CD8-positive, alpha-beta memory T cell (primary cell): ENCODE measurements at regions not wholly inside any gene's neighbourhood (a gene's known extent, or its start where the extent isn't known, plus 50 kb on each side); places are given as distances from the start of the nearest gene placed in this dataset.

ENCODE experiments used
- CTCF ChIA-PET: fragments of 350-600 bp; sonication (Branson Sonifier 250); formaldehyde crosslinking; loops from one replicate; lab custom pipeline; 2021; ENCODE audit warnings: antibody characterized with exemption; lab: Charles Lee
- POLR2A ChIA-PET: fragments of 350-600 bp; sonication (Branson Sonifier 250); formaldehyde crosslinking; loops from one replicate; lab custom pipeline; 2021; ENCODE audit warnings: antibody characterized with exemption; lab: Charles Lee
- DNase-seq, 5 donors: peaks; one replicate each; pipeline versions ENCODE4 v3.0.0 to v3.0.0-alpha.2; 2020 to 2022; ENCODE audit warnings: mixed read lengths in 1 of 5
- H3K27ac ChIP-seq: one replicate; pipeline ENCODE4 v1.7.0; 2013; ENCODE audit warnings: low read depth, mild to moderate bottlenecking, low read length, moderate library complexity
- H3K27me3 ChIP-seq: 2 replicates; pipeline ENCODE4 v1.7.0; 2013; ENCODE audit warnings: low read length, mild to moderate bottlenecking; ENCODE audit not compliant: insufficient read depth, poor library complexity, severe bottlenecking
- H3K36me3 ChIP-seq: 2 replicates; pipeline ENCODE4 v1.7.0; 2013; ENCODE audit warnings: mild to moderate bottlenecking, low read length, moderate library complexity; ENCODE audit not compliant: insufficient read depth
- H3K4me1 ChIP-seq: 2 replicates; pipeline ENCODE4 v1.7.0; 2013; ENCODE audit warnings: mild to moderate bottlenecking, low read length, moderate library complexity; ENCODE audit not compliant: insufficient read depth
- H3K4me3 ChIP-seq: 2 replicates; pipeline ENCODE4 v1.7.0; 2013; ENCODE audit warnings: mild to moderate bottlenecking, low read length
- H3K9me3 ChIP-seq: 2 replicates; pipeline ENCODE4 v1.7.0; 2013; ENCODE audit warnings: mild to moderate bottlenecking, low read length
- H3K27ac Mint-ChIP-seq, 8 donors: one replicate each; pipeline ENCODE4 v1.8.0; 2020 to 2021; ENCODE audit warnings: mixed read lengths in 8 of 8, mild to moderate bottlenecking in 6 of 8, inconsistent platforms in 3 of 8, moderate library complexity in 3 of 8
- H3K27me3 Mint-ChIP-seq, 2 donors: one replicate each; pipeline ENCODE4 v1.8.0; 2020 to 2021; ENCODE audit warnings: mixed read lengths in 2 of 2, mild to moderate bottlenecking in 1 of 2, moderate library complexity in 1 of 2
- H3K36me3 Mint-ChIP-seq, 3 donors: one replicate each; pipeline ENCODE4 v1.8.0; 2020 to 2021; ENCODE audit warnings: mixed read lengths in 3 of 3, inconsistent platforms in 1 of 3, mild to moderate bottlenecking in 1 of 3
- H3K4me1 Mint-ChIP-seq, 3 donors: one replicate each; pipeline ENCODE4 v1.8.0; 2020 to 2021; ENCODE audit warnings: mixed read lengths in 3 of 3, inconsistent platforms in 1 of 3, mild to moderate bottlenecking in 1 of 3
- H3K4me3 Mint-ChIP-seq, 7 donors: one replicate each; pipeline ENCODE4 v1.8.0; 2020 to 2021; ENCODE audit warnings: mixed read lengths in 7 of 7, mild to moderate bottlenecking in 6 of 7, moderate library complexity in 4 of 7, inconsistent platforms in 2 of 7
- H3K9me3 Mint-ChIP-seq, 5 donors: one replicate each; pipeline ENCODE4 v1.8.0; 2020 to 2022; ENCODE audit warnings: mixed read lengths in 5 of 5, mild to moderate bottlenecking in 3 of 5, moderate library complexity in 2 of 5, inconsistent platforms in 1 of 5

DNA sequence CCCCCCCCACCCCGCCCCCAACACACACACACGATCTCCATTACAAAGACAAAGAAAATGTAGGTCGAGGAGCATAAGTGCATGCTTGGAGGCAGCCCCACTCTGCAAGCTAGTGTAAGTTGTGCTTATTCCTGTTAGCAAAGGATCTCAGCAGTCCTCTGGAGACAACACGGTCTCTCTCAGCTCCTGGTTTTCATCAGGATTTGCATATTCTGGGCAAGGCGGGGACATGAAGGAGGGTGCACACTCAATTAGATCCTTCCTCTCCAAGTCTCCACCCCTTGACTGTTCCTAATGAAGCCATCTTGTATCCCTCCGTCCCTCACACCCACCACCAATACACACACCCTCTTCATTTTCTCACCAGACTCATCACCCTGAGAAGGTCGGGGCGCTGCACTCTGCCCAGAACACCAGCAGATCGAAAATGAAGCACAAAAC is 63.8 kb downstream of the MRPL46 start:
- H3K4me1 Mint-ChIP-seq: no peaks in the 10 kb centered on the region
- H3K4me1 ChIP-seq: no peaks in the 10 kb centered on the region

DNA sequence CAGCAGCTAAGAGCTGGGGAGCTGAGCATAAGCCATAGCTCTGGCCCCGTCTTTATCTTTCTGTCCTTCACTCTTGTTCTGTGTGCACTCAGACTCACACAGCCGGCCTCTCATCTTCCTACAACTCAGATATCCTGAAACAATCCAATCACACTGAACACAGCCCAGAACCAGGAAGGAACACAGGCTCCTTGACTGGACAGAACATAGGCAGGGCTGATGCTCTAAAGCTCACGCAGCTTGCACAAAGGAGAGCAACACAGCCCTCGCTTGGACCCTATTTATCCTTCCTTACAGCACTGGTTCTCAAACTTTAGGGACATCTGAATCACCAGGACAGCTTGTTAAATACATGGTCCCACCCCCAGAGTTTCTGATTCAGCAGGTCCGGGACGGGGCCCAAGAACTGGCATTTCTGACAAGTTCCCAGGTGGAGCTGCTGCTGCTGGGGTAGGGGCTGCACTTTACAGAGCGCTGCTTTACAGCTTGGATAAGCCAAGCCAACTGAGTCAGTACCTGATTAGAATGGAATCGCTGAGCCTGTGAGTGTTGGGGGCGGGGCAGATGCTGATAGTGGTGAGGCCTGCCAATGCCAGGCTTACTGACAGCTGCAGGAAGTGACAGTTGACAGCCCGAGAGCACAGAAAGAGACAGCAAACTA is 65.1 kb downstream of the MRPL46 start:
- Mint-ChIP-seq H3K4me1 (no peaks in the 10 kb centered on the region), H3K36me3 (no peaks in the 10 kb centered on the region), H3K9me3 (peaks cover 0 to 2% (median 0%) of the 10 kb centered on the region in 5 donors), H3K27me3 (peaks cover 2 to 26% of the 10 kb centered on the region in 2 donors), H3K4me3 (no peak overlapping the region), H3K27ac (no peak overlapping the region)
- POLR2A ChIA-PET: no interaction called here
- Histone ChIP-seq H3K27me3 (no peaks in the 10 kb centered on the region), H3K4me1 (no peaks in the 10 kb centered on the region), H3K4me3 (no peak overlapping the region), H3K36me3 (no peaks in the 10 kb centered on the region), H3K27ac (no peak overlapping the region), H3K9me3 (no peaks in the 10 kb centered on the region)
- CTCF ChIA-PET: interaction anchor here (1.1 kb wide), 1 partner anchor 12 kb away, joined by 3 read pairs; no protein-coding TSS in a partner anchor
- DNase-seq: no peak

More for the DNA sequence above, 63.8 kb downstream of the MRPL46 start:
- ChIA-PET CTCF (no interaction called here), POLR2A (no interaction called here)
- H3K4me3 Mint-ChIP-seq: no peak overlapping the region
- no peak overlapping the region for H3K4me3 ChIP-seq
- H3K27ac ChIP-seq: no peak overlapping the region
- no peaks in the 10 kb centered on the region for H3K36me3 Mint-ChIP-seq
- H3K27ac Mint-ChIP-seq: no peak overlapping the region
- peaks cover 0 to 2% (median 0%) of the 10 kb centered on the region in 5 donors for H3K9me3 Mint-ChIP-seq
- H3K27me3 ChIP-seq: no peaks in the 10 kb centered on the region
- H3K36me3 ChIP-seq: no peaks in the 10 kb centered on the region
- H3K27me3 Mint-ChIP-seq: peaks cover 2 to 26% of the 10 kb centered on the region in 2 donors
- H3K9me3 ChIP-seq: no peaks in the 10 kb centered on the region
- no peak for DNase-seq

DNA sequence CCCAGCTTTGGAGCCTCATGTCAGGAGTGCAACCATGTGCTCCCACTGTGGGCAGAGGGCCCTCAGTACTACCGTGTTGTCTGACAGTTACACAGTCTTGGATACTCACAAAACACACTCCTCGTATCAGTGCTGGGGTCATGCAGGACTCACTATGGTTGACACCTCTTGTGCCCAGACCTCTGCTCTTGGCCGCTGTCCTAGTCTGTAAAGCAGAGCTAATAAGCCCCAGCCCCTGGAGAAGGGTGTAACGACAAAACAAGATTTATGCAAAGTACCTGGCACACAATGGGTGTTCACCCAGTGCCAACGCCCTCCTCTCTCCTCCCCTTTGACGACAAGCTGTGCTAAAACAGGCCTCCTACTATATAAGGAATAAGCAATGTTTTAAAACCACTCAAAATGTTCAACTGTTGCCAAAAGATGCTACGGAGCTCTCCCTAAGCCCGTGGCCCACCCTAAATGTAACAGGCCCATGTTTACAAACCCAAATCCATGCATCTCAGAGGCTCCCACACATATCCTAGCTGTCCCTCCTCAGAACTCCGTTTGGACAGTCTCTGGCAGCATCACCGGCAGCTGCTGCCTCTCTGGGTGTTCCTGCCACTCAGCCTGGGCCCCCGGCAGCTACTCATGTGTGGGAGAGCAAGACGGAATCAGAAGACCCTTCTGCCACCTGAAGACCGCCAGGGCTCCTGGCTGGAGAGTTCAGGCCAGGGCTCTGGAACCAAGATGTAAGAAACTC is 65.8 kb downstream of the MRPL46 start:
- Histone ChIP-seq H3K36me3 (no peaks in the 10 kb centered on the region), H3K27ac (no peak overlapping the region), H3K9me3 (no peaks in the 10 kb centered on the region), H3K4me3 (no peak overlapping the region), H3K27me3 (no peaks in the 10 kb centered on the region), H3K4me1 (no peaks in the 10 kb centered on the region)
- Mint-ChIP-seq H3K9me3 (peaks cover 0 to 2% (median 0%) of the 10 kb centered on the region in 5 donors), H3K4me3 (no peak overlapping the region), H3K27ac (no peak overlapping the region), H3K4me1 (no peaks in the 10 kb centered on the region), H3K27me3 (peaks cover 2 to 26% of the 10 kb centered on the region in 2 donors), H3K36me3 (no peaks in the 10 kb centered on the region)
- no peak for DNase-seq
- CTCF ChIA-PET: interaction anchor here (1.1 kb wide), 1 partner anchor 12 kb away, joined by 3 read pairs; no protein-coding TSS in a partner anchor
- POLR2A ChIA-PET: no interaction called here

DNA sequence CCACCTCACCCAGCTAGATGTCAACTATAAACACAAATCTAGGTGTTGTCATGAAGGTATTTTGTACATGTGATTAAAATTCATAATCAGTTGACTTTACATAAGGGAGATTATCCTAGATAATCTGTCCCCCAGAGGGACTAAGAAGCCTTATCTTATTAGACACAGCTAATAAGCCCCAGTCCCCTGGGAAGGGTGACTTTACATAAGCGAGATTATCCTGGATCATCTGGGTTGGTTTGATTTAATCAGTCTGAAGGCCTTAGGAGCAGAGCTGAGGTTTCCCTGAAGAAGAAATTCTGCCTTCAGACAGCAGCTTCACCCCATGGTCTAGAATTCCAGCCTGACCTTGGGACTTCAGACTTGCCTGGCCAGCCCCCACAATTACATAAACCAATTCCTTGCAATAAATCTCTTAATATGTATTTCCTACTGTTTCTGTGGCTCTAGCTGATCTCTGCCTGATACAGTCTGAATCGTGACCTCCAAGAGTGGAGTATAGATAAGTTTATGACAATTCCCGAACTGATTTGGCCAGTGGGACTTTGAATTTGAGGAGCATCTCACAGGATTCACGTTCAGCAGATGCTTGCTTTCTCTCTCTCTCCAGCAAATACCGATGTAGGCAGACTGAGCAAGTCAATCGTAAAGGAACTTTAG is 66.5 kb downstream of the MRPL46 start:
- peaks cover 7 to 26% of the 10 kb centered on the region in 2 donors for H3K27me3 Mint-ChIP-seq
- no peaks in the 10 kb centered on the region for H3K27me3 ChIP-seq
- ChIA-PET CTCF (no interaction called here), POLR2A (no interaction called here)
- no peak overlapping the region for H3K4me3 Mint-ChIP-seq
- H3K9me3 ChIP-seq: no peaks in the 10 kb centered on the region
- H3K4me1 ChIP-seq: no peaks in the 10 kb centered on the region
- peak overlapping the region in 1 of 8 donors; percentile 44 for H3K27ac Mint-ChIP-seq
- peaks cover 0 to 2% (median 0%) of the 10 kb centered on the region in 5 donors for H3K9me3 Mint-ChIP-seq
- H3K36me3 ChIP-seq: no peaks in the 10 kb centered on the region
- no peak overlapping the region for H3K4me3 ChIP-seq
- H3K4me1 Mint-ChIP-seq: no peaks in the 10 kb centered on the region
- H3K36me3 Mint-ChIP-seq: no peaks in the 10 kb centered on the region
- H3K27ac ChIP-seq: no peak overlapping the region
- no peak for DNase-seq

DNA sequence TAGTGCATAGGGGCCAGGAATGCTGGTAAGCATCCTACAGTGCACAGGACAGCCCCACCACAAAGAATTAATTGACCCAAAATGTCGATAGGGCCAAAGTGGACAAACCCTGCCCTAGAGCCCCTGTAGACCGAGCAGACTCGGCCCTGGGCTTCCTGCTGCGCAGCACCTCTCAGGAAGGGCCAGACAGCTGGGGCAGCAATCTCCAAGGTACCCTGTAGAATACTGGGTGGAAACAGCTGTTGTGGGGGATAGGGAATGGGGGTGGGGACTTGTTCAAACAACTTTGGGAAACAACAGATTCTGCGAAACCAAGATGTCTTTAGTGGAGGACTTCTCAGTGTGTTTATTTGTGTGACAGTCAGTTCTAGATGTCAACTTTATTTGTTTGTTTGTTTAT is 67.1 kb downstream of the MRPL46 start:
- Mint-ChIP-seq H3K9me3 (peaks cover 0 to 2% (median 0%) of the 10 kb centered on the region in 5 donors), H3K27me3 (peaks cover 7 to 20% of the 10 kb centered on the region in 2 donors), H3K4me3 (no peak overlapping the region), H3K36me3 (no peaks in the 10 kb centered on the region), H3K27ac (no peak overlapping the region), H3K4me1 (no peaks in the 10 kb centered on the region)
- H3K4me3 ChIP-seq: no peak overlapping the region
- H3K36me3 ChIP-seq: no peaks in the 10 kb centered on the region
- ChIA-PET CTCF (no interaction called here), POLR2A (no interaction called here)
- H3K27me3 ChIP-seq: no peaks in the 10 kb centered on the region
- H3K9me3 ChIP-seq: no peaks in the 10 kb centered on the region
- H3K27ac ChIP-seq: no peak overlapping the region
- DNase-seq: no peak
- no peaks in the 10 kb centered on the region for H3K4me1 ChIP-seq

DNA sequence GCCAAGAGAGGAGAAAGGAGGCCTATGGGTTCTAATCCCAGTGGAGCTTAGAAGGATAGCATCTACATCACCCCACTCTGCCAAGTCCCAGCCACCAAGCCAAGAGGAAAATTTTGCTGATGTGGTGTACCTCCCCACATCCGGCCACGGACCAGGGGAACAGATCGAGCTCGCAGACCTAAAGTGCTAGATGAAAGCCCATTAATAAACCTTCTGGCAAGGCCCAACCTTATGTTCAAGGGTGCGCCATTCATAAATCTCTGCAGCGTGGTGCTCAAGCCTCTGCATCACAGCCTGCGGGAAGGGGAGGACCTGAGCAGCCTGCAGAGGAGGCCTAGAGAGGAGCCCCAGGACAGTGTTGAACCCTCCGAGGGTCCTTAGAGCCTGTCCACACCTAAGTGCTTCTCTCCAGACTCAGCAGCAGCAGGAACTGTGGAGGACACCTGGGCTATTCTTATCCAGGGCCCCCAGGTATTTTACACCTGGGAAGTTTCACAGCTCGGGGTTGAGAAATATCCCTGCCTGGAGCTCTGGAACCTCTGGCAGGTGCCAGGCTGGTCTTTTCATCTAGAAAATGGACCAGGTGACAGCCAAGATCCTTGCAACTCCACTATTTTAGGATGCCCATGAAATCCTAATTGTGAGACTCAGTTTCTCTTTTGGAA is 68.0 kb downstream of the MRPL46 start:
- DNase-seq: no peak

DNA sequence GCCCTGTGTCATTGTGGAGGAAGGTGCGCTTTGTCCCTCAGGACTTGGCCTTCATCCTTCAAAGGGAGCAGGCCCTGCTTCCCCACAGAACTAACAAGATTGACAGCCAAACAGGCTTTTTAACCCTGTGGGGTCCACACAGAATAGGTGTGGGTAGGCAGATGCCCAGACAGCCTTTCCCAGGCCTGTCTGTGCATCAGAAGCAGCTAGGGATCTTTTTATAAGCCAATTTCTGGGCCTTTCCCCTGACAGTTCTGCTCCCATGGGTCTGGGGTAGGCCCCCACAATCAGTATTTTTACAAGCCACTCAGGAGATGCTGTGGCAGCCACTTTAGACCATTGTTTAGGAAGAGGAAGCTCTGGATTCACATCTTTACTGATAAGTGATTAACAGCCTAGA is 69.2 kb downstream of the MRPL46 start:
- CTCF ChIA-PET: no interaction called here
- Histone ChIP-seq H3K9me3 (no peaks in the 10 kb centered on the region), H3K27me3 (no peaks in the 10 kb centered on the region), H3K4me1 (no peaks in the 10 kb centered on the region), H3K4me3 (no peak overlapping the region), H3K36me3 (no peaks in the 10 kb centered on the region), H3K27ac (no peak overlapping the region)
- DNase-seq: no peak
- Mint-ChIP-seq H3K9me3 (no peaks in the 10 kb centered on the region), H3K27me3 (peaks cover 5 to 7% of the 10 kb centered on the region in 2 donors), H3K27ac (no peak overlapping the region), H3K4me1 (no peaks in the 10 kb centered on the region), H3K4me3 (no peak overlapping the region), H3K36me3 (no peaks in the 10 kb centered on the region)
- POLR2A ChIA-PET: no interaction called here

More for the DNA sequence above, 68.0 kb downstream of the MRPL46 start:
- Histone ChIP-seq H3K27me3 (no peaks in the 10 kb centered on the region), H3K4me3 (no peak overlapping the region), H3K9me3 (no peaks in the 10 kb centered on the region), H3K36me3 (no peaks in the 10 kb centered on the region), H3K27ac (no peak overlapping the region), H3K4me1 (no peaks in the 10 kb centered on the region)
- ChIA-PET CTCF (no interaction called here), POLR2A (no interaction called here)
- no peaks in the 10 kb centered on the region for H3K9me3 Mint-ChIP-seq
- H3K36me3 Mint-ChIP-seq: no peaks in the 10 kb centered on the region
- no peaks in the 10 kb centered on the region for H3K4me1 Mint-ChIP-seq
- H3K4me3 Mint-ChIP-seq: no peak overlapping the region
- H3K27me3 Mint-ChIP-seq: peaks cover 5 to 13% of the 10 kb centered on the region in 2 donors
- no peak overlapping the region for H3K27ac Mint-ChIP-seq
